NB4 (cell line): ENCODE measurements at regions not wholly inside any gene's neighbourhood (a gene's known extent, or its start where the extent isn't known, plus 50 kb on each side); places are given as distances from the start of the nearest gene placed in this dataset.

Experiments used
- DNase-seq: peaks from one replicate; pipeline ENCODE4 v3.0.0; 2010; ENCODE audit warnings: low read depth
- H3K4me3 ChIP-seq: one replicate; pipeline ENCODE4 v1.5.1; 2011; ENCODE audit warnings: mild to moderate bottlenecking, low read depth, low read length, moderate library complexity
- CTCF ChIP-seq: IDR thresholded peaks from one replicate; pipeline ENCODE4 v1.5.1; 2012; ENCODE audit warnings: low read depth, low read length
- MAX ChIP-seq: IDR thresholded peaks from 2 replicates; pipeline ENCODE4 v1.6.1; 2011; ENCODE audit warnings: low read depth, low read length
- MYC ChIP-seq: IDR thresholded peaks from 2 replicates; pipeline ENCODE4 v1.6.1; 2011; ENCODE audit warnings: low read depth, low read length
- POLR2A ChIP-seq: IDR thresholded peaks from 2 replicates; pipeline ENCODE4 v1.6.1; 2011; ENCODE audit warnings: mild to moderate bottlenecking; ENCODE audit not compliant: insufficient read length; ENCODE audit errors: extremely low read depth

GRCh38 chr3:181974198-181974597 is 262.5 kb downstream of the SOX2 start:
- TF ChIP-seq MAX: no peak
- TF ChIP-seq MYC: no peak
- TF ChIP-seq CTCF: no peak
- TF ChIP-seq POLR2A: no peak
- DNase-seq: no peak
- no peak overlapping the region for H3K4me3 ChIP-seq

GRCh38 chr3:181976526-181976925 is 264.8 kb downstream of the SOX2 start:
- DNase-seq: no peak

GRCh38 chr3:181985386-181985785 is 273.7 kb downstream of the SOX2 start:
- DNase-seq: no peak
- no peak for TF ChIP-seq MAX
- TF ChIP-seq MYC: no peak
- no peak for TF ChIP-seq CTCF
- TF ChIP-seq POLR2A: no peak
- H3K4me3 ChIP-seq: no peak overlapping the region

More at GRCh38 chr3:181976526-181976925, 264.8 kb downstream of the SOX2 start:
- H3K4me3 ChIP-seq: no peak overlapping the region
- no peak for TF ChIP-seq POLR2A
- no peak for TF ChIP-seq MAX

- H3K4me3 ChIP-seq: no peak overlapping the region
- no peak for TF ChIP-seq CTCF
- TF ChIP-seq MAX: no peak
- no peak for TF ChIP-seq POLR2A
- TF ChIP-seq MYC: no peak
- no peak for DNase-seq
These were observed 276.0 kb downstream of the SOX2 start for GRCh38 chr3:181987736-181988135.

- TF ChIP-seq POLR2A (no peak), MAX (no peak), CTCF (no peak), MYC (no peak)
- H3K4me3 ChIP-seq: no peak overlapping the region
- DNase-seq: no peak
These were observed 287.1 kb downstream of the SOX2 start for GRCh38 chr3:181998828-181999227.

- H3K4me3 ChIP-seq: no peak overlapping the region
- no peak for DNase-seq
- TF ChIP-seq POLR2A: no peak
- no peak for TF ChIP-seq MYC
- TF ChIP-seq MAX: no peak
- TF ChIP-seq CTCF: no peak
These were observed 287.6 kb downstream of the SOX2 start for GRCh38 chr3:181999314-181999713.
